MG63 (cell line): ENCODE measurements at regions not wholly inside any gene's neighbourhood (a gene's known extent, or its start where the extent isn't known, plus 50 kb on each side); places are given as distances from the start of the nearest gene placed in this dataset.
"Not testable (repeated sequence)": the region's sequence is repeated elsewhere in the genome, so short reads cannot be mapped to it uniquely, and the experiment has no call there.

ENCODE experiments used
- DNase-seq: peaks from one replicate; pipeline ENCODE4 v3.0.0-alpha.2; 2020
- H3K27me3 ChIP-seq: fragments of 250-450 bp; sonication (Bioruptor Pico); 2 replicates; pipeline ENCODE4 v1.5.1; 2020; ENCODE audit warnings: mild to moderate bottlenecking, moderate library complexity
- H3K36me3 ChIP-seq: fragments of 250-450 bp; sonication (Bioruptor Pico); 2 replicates; pipeline ENCODE4 v1.5.1; 2020; ENCODE audit warnings: mild to moderate bottlenecking, moderate library complexity
- H3K4me3 ChIP-seq: fragments of 250-450 bp; sonication (Bioruptor Pico); 2 replicates; pipeline ENCODE4 v1.5.1; 2020; ENCODE audit warnings: mild to moderate bottlenecking, moderate library complexity
- H3K9me3 ChIP-seq: fragments of 250-450 bp; sonication (Bioruptor Pico); 2 replicates; pipeline ENCODE4 v1.5.1; 2020; ENCODE audit warnings: mild to moderate bottlenecking, moderate library complexity

DNA sequence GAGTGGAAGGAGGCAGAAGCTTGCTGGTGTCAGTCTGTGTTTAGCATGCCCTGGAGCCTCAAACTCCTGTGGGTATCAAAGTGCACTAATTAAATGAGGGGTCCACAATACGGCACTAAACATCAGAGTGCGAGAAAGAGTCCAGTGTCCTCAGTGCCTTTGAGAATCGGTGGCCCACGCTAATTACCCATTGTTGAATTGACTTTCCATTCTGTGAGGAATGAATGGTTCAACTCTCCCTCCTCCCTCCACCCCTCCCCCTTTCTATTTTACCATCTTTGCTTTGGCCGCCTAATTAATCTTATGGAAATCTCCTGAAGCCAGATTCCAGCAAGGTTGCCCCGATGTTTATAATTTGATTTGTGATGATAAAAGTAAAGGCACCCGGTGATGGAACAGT is 217.8 kb downstream of the TFEC start:
- H3K4me3 ChIP-seq: no peak overlapping the region
- H3K27me3 ChIP-seq: no peaks in the 10 kb centered on the region
- DNase-seq: no peak
- H3K9me3 ChIP-seq: no peaks in the 10 kb centered on the region
- H3K36me3 ChIP-seq: no peaks in the 10 kb centered on the region

- Histone ChIP-seq H3K36me3 (no peaks in the 10 kb centered on the region), H3K4me3 (no peak overlapping the region), H3K27me3 (no peaks in the 10 kb centered on the region), H3K9me3 (no peaks in the 10 kb centered on the region)
- DNase-seq: no peak
These were observed 225.1 kb downstream of the TFEC start for GRCh38 chr7:115805458-115805857.

DNA sequence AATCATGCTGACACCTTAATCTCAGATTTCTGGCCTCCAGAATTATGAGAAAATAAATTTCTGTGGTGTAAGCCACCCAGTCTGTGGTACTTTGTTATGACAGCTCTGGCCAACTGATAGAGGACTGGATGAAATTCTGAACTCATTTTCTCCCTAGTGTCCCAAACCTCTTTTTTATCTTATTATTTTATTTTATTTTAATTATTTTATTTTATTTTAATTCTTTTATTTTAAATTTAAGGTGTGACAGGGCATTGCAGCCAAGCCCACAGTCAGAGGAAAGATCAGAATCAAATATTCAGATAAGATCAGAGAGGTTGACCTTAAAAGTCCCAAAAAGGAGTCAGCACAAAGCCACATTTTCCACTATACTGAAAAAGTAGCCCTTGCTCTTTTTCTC is 228.1 kb downstream of the TFEC start:
- Histone ChIP-seq H3K36me3 (no peaks in the 10 kb centered on the region), H3K4me3 (no peak overlapping the region), H3K27me3 (no peaks in the 10 kb centered on the region), H3K9me3 (no peaks in the 10 kb centered on the region)
- no peak for DNase-seq

DNA sequence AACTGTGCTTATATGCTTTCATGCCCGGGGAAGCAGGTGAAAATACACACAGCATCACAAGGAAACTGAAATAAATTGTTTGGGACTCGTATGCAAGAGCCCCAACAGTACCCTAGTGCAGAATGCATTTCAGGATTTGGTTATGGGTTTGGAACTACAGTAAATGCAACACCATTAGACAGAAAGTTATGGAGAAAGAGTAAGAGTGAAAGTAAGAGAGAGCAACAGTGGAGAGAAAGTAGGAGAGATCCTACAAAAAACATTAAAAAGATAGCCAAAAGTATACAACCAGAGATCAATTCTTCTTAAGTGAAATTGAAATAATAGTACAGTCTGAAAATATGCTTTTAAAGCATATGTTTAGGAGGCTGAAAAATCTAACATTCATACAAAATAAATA is 231.1 kb downstream of the TFEC start:
- Histone ChIP-seq H3K36me3 (no peaks in the 10 kb centered on the region), H3K27me3 (no peaks in the 10 kb centered on the region), H3K9me3 (no peaks in the 10 kb centered on the region), H3K4me3 (no peak overlapping the region)
- DNase-seq: no peak

GRCh38 chr7:115793958-115794702 is 236.4 kb downstream of the TFEC start:
- Histone ChIP-seq H3K4me3 (no peak overlapping the region), H3K27me3 (no peaks in the 10 kb centered on the region), H3K36me3 (no peaks in the 10 kb centered on the region), H3K9me3 (no peaks in the 10 kb centered on the region)
- no peak for DNase-seq

GRCh38 chr7:115789901-115790300 is 240.7 kb downstream of the TFEC start:
- H3K9me3 ChIP-seq: no peaks in the 10 kb centered on the region
- no peaks in the 10 kb centered on the region for H3K36me3 ChIP-seq
- DNase-seq: no peak
- H3K27me3 ChIP-seq: no peaks in the 10 kb centered on the region
- H3K4me3 ChIP-seq: no peak overlapping the region

DNA sequence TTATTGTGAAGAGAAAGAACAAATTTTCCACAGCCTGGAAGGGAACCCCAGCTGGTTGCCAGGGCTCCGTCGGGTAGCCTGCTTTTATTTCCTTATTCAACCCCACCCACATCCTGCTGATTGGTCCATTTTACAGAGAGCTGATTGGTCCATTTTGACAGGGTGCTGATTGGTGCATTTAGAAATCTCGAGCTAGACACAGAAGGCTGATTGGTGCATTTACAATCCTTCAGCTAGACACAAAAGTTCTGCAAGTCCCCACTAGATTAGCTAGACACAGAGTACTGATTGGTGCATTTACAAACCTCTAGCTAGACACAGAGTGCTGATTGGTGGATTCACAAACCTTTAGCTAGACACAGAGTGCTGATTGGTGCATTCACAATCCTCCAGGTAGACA is 241.1 kb downstream of the TFEC start:
- H3K27me3 ChIP-seq: not testable (repeated sequence)

GRCh38 chr7:115782696-115783490 is 247.7 kb downstream of the TFEC start:
- H3K9me3 ChIP-seq: no peaks in the 10 kb centered on the region
- H3K27me3 ChIP-seq: no peaks in the 10 kb centered on the region
- H3K36me3 ChIP-seq: no peaks in the 10 kb centered on the region
- H3K4me3 ChIP-seq: no peak overlapping the region
- DNase-seq: no peak

More for the DNA sequence above, 241.1 kb downstream of the TFEC start:
- DNase-seq, H3K4me3 ChIP-seq, H3K9me3 ChIP-seq, H3K36me3 ChIP-seq: not testable (repeated sequence)

DNA sequence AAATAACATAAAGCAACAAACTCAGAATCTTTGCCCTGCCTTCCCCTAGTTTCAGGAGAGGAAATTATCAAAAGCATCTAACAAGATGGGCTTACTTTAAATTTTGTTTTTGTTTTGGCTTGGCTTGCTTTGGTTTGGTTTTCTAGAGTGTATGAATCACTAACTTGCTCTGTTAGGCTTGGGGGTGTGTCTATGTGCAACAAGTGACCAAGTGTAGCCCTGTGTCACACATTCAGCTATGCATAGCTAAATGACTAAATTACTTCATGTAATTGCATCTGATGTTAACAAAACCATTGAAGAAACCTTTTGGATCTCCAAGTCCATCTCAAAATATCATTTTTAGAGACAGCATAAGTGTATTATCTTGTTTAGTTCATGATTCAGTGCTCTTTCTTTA is 251.0 kb downstream of the TFEC start:
- no peaks in the 10 kb centered on the region for H3K27me3 ChIP-seq
- DNase-seq: no peak
- H3K9me3 ChIP-seq: no peaks in the 10 kb centered on the region
- no peaks in the 10 kb centered on the region for H3K36me3 ChIP-seq
- H3K4me3 ChIP-seq: no peak overlapping the region

DNA sequence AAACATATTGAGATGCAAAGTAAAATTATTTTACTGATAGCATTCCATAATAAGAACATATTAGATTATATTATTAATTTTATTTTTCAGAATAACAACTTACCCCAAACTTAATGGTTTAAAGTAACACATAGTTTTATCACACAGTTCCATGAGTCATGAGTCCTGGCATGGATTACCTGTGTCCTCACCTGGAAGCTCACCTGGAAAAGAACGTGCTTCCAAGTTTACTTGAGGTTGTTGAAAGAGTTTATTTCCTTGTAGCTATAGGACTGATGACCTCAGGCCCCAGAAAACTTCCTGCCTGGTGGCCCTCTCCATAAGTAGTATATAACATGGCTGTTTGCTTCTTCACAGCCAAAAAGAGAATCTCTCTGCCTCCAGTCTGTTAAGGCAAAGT is 254.6 kb downstream of the TFEC start:
- H3K36me3 ChIP-seq: no peaks in the 10 kb centered on the region
- DNase-seq: no peak
- H3K27me3 ChIP-seq: no peaks in the 10 kb centered on the region
- H3K9me3 ChIP-seq: no peaks in the 10 kb centered on the region
- no peak overlapping the region for H3K4me3 ChIP-seq

GRCh38 chr7:115763347-115763746 is 267.2 kb downstream of the TFEC start:
- no peak for DNase-seq
- Histone ChIP-seq H3K27me3 (no peaks in the 10 kb centered on the region), H3K4me3 (no peak overlapping the region), H3K36me3 (no peaks in the 10 kb centered on the region), H3K9me3 (no peaks in the 10 kb centered on the region)

GRCh38 chr7:115758025-115758424 is 272.5 kb downstream of the TFEC start:
- no peak overlapping the region for H3K4me3 ChIP-seq

GRCh38 chr7:115754226-115754625 is 276.3 kb downstream of the TFEC start:
- Histone ChIP-seq H3K9me3 (no peaks in the 10 kb centered on the region), H3K36me3 (no peaks in the 10 kb centered on the region), H3K27me3 (no peaks in the 10 kb centered on the region), H3K4me3 (no peak overlapping the region)
- no peak for DNase-seq

More at GRCh38 chr7:115758025-115758424, 272.5 kb downstream of the TFEC start:
- Histone ChIP-seq H3K27me3 (no peaks in the 10 kb centered on the region), H3K36me3 (no peaks in the 10 kb centered on the region), H3K9me3 (no peaks in the 10 kb centered on the region)
- no peak for DNase-seq

DNA sequence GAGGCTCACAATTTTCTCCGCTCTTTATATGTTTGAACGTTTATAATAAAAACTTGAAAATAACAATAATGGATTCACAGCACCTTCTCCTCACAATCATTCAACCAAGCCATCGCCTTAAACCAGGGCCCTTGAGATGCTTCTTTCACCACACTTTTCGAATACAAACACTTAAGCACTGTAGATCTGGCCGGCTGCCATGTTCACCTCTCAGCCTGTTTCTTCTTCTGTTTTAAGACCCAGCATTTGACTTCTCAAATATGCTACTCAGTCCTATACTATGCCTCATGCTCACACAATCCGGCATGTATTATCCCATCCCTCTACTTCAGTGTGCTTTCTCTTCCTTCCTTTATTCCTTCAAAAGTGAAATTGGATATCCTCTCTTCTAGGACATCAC is 280.6 kb downstream of the TFEC start:
- Histone ChIP-seq H3K9me3 (no peaks in the 10 kb centered on the region), H3K36me3 (no peaks in the 10 kb centered on the region), H3K27me3 (no peaks in the 10 kb centered on the region), H3K4me3 (no peak overlapping the region)
- no peak for DNase-seq

DNA sequence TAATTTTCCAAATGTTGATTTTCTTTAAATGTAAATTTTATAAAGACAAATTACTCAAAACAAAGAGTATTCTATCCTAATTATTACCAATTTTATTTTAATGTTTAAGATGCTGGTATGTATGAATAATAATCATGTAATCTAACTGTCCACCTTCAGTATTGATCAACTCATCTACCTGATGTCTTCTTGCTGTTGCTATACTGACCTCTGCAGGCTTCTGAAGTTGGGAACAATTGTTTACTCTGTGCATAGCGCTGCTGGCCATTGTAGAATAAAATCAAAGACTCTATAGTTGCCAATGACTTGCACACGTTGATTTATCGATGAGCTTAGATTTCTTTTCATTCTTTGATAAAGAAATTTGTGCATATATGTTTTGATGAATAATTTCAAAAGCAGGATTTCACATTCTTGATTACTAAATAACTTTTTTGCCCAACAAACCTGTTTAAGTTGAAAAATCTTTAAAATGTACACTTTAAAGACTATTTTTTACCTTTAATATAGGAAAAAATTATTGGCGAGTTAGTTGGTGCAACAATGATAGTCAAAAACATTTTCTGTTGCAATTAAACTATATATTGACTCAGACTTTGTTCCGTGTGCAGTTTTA is 282.3 kb downstream of the TFEC start:
- Histone ChIP-seq H3K27me3 (no peaks in the 10 kb centered on the region), H3K9me3 (no peaks in the 10 kb centered on the region), H3K36me3 (no peaks in the 10 kb centered on the region), H3K4me3 (no peak overlapping the region)
- DNase-seq: no peak

DNA sequence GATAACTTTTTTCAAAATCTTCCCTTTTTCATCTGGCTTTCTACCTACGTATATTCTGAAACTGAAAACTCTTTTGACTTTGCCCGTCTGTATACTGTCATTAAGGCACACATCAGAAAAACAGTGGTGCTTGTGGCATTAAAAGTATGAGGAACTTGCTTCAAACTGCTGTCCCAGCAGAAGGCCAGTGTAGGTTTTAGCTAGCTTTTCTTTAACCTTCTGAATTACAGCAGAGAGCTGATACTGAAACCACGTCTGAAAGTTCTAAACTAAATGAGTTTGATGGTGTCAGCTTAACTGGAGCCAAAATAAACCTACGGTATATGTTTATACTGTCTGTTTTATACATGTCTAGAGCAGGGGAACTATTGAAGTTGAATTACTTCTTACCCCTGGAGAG is 283.4 kb downstream of the TFEC start:
- no peaks in the 10 kb centered on the region for H3K27me3 ChIP-seq
- no peak overlapping the region for H3K4me3 ChIP-seq
- no peaks in the 10 kb centered on the region for H3K9me3 ChIP-seq
- H3K36me3 ChIP-seq: no peaks in the 10 kb centered on the region
- DNase-seq: no peak

GRCh38 chr7:115740043-115740442 is 290.5 kb downstream of the TFEC start:
- H3K9me3 ChIP-seq: no peaks in the 10 kb centered on the region
- no peaks in the 10 kb centered on the region for H3K36me3 ChIP-seq
- no peak for DNase-seq
- H3K27me3 ChIP-seq: no peaks in the 10 kb centered on the region
- H3K4me3 ChIP-seq: no peak overlapping the region

DNA sequence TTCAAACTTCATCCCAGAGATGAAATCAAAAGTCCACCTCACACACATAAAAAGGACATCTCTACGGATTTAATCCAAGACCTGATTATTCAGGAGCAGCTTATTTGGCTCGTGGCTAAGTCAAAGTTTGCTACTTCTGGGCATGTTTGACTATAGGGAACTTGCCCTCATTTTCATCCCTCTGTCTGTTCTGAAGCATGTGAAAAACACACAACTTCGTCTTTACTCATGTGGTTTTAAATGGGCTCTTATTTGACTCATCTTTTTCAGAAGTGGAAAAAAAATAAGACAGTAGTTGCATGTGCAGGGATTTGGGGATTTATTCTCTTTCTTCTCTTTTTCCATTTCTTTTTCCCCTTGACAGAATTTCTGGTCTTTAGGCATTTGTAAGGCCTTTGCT is 295.9 kb downstream of the TFEC start:
- Histone ChIP-seq H3K36me3 (no peaks in the 10 kb centered on the region), H3K27me3 (no peaks in the 10 kb centered on the region), H3K4me3 (no peak overlapping the region), H3K9me3 (no peaks in the 10 kb centered on the region)
- no peak for DNase-seq
